ENCODE measurements at regions not wholly inside any gene's neighbourhood (a gene's known extent, or its start where the extent isn't known, plus 50 kb on each side); places are given as distances from the start of the nearest gene placed in this dataset.

- H3K4me3 ChIP-seq (ENCODE audit: low read depth, low read length) = no peak overlapping the region
- TF ChIP-seq CTCF (IDR thresholded peaks at IDR 0.05; ENCODE audit: insufficient read depth, low read length, missing control alignments) = no peak
- DNase-seq (ENCODE audit: low read depth, low spot score) = no peak
- ChIA-PET POLR2A (interaction anchor here (1.3 to 1.4 kb wide), 2 partner anchors 9 to 10 kb away, joined by 3 to 5 read pairs; no protein-coding TSS in a partner anchor), CTCF (no interaction called here)
Measured at GRCh38 chr9:107648153-107648715, 158.7 kb upstream of the KLF4 start.

GRCh38 chr9:107647611-107648010 lies 158.0 kb upstream of the KLF4 start:
- no peak for TF ChIP-seq CTCF (IDR thresholded peaks at IDR 0.05; ENCODE audit: insufficient read depth, low read length, missing control alignments)
- DNase-seq (ENCODE audit: low read depth, low spot score) = no peak
- ChIA-PET CTCF (no interaction called here), POLR2A (interaction anchor here (1.3 to 1.4 kb wide), 2 partner anchors 9 kb away, joined by 3 to 5 read pairs; no protein-coding TSS in a partner anchor)
- no peak overlapping the region for H3K4me3 ChIP-seq (ENCODE audit: low read depth, low read length)

GRCh38 chr9:107647141-107647540 lies 157.6 kb upstream of the KLF4 start:
- DNase-seq (ENCODE audit: low read depth, low spot score) = no peak
- ChIA-PET POLR2A (interaction anchor here (1.3 to 1.4 kb wide), 2 partner anchors 8 to 9 kb away, joined by 3 to 5 read pairs; no protein-coding TSS in a partner anchor), CTCF (no interaction called here)
- no peak overlapping the region for H3K4me3 ChIP-seq (ENCODE audit: low read depth, low read length)
- TF ChIP-seq CTCF (IDR thresholded peaks at IDR 0.05; ENCODE audit: insufficient read depth, low read length, missing control alignments) = no peak

- POLR2A ChIA-PET = interaction anchor here (0.7 kb wide), 1 partner anchor 61 kb away, joined by 3 read pairs; no protein-coding TSS in a partner anchor
- no peak for DNase-seq (ENCODE audit: low read depth, low spot score)
- TF ChIP-seq CTCF (IDR thresholded peaks at IDR 0.05; ENCODE audit: insufficient read depth, low read length, missing control alignments) = no peak
- CTCF ChIA-PET = interaction anchor here (0.6 kb wide), 1 partner anchor 699 kb away, joined by 3 read pairs; no protein-coding TSS in a partner anchor
- H3K4me3 ChIP-seq (ENCODE audit: low read depth, low read length) = no peak overlapping the region
Measured at GRCh38 chr9:107645464-107645833, 155.9 kb upstream of the KLF4 start.

GRCh38 chr9:107644733-107645463 lies 155.3 kb upstream of the KLF4 start:
- POLR2A ChIA-PET = interaction anchor here (0.7 kb wide), 1 partner anchor 61 kb away, joined by 3 read pairs; no protein-coding TSS in a partner anchor
- DNase-seq (ENCODE audit: low read depth, low spot score) = no peak
- CTCF ChIA-PET = no interaction called here
- TF ChIP-seq CTCF (IDR thresholded peaks at IDR 0.05; ENCODE audit: insufficient read depth, low read length, missing control alignments) = no peak
- no peak overlapping the region for H3K4me3 ChIP-seq (ENCODE audit: low read depth, low read length)

- CTCF ChIA-PET = no interaction called here
- POLR2A ChIA-PET = interaction anchor here (0.8 kb wide), 1 partner anchor 9 kb away, joined by 5 read pairs; no protein-coding TSS in a partner anchor
- TF ChIP-seq CTCF (IDR thresholded peaks at IDR 0.05; ENCODE audit: insufficient read depth, low read length, missing control alignments) = no peak
- no peak overlapping the region for H3K4me3 ChIP-seq (ENCODE audit: low read depth, low read length)
- DNase-seq (ENCODE audit: low read depth, low spot score) = no peak
Measured at GRCh38 chr9:107639426-107639825, 149.9 kb upstream of the KLF4 start.
